Head of caudate nucleus (tissue), 42 donors: ENCODE measurements at regions not wholly inside any gene's neighbourhood (a gene's known extent, or its start where the extent isn't known, plus 50 kb on each side); places are given as distances from the start of the nearest gene placed in this dataset.
A peak's percentile ranks its signal among the peaks of the same experiment; 100 is the strongest.

ENCODE experiments used
- DNase-seq, 42 donors: peaks; one replicate each; pipeline versions ENCODE4 v3.0.0 to v3.0.0-alpha.2; 2020 to 2021; ENCODE audit warnings: mixed read lengths in 7 of 42
- intact Hi-C: fragments of 100-400 bp; cut with DNase I; formaldehyde crosslinking; loops from one replicate; pipeline ENCODE4 v1.15.0; 2022

GRCh38 chr17:72392056-72393010 is 271.5 kb downstream of the SOX9 start:
- intact Hi-C loops = no loop called here
- no peak for DNase-seq

- intact Hi-C loops = no loop called here
- DNase-seq = no peak
Observed at GRCh38 chr17:72393553-72393952, 272.7 kb downstream of the SOX9 start.

GRCh38 chr17:72394531-72394930 is 273.7 kb downstream of the SOX9 start:
- DNase-seq = no peak
- intact Hi-C loops = no loop called here

DNA sequence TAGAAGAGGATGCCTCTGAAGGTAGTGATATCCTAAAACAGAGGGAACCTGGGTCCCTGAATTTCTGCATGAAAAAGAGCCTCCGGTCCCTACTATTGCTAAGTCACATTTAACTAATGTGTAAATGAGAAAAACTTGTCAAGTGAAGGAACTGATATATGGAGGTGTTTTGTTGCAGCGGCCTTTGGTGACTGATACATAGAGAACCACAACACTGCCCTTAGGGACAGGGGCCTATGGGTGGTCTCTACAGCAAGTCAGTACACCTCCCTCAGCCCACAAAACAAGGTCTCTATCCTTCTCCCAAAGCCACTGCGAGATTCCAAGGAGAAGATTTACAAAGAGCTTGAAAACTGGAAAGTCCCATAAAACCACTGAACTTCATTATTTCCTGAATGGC is 275.3 kb downstream of the SOX9 start:
- intact Hi-C loops = no loop called here
- DNase-seq = no peak

DNA sequence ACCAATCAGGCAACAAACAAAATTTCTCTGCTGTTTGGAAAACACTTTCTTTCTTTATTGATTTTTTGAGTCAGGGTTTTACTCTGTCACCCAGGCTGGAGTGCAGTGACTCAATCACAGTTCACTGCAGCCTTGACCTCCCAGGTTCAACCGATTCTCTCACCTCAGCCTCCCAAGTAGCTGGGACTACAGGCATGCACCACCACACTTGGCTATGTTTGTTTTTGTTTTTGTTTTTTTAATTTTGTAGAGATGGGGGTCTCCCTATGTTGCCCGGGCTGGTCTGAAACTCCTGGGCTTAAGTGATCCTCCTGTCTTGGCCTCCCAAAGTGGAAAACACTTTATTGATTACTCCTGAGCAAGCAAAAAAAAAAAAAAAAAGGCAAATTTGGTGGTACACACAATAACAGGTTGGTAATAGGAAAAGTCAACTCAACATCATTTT is 276.4 kb downstream of the SOX9 start:
- no peak for DNase-seq
- intact Hi-C loops = no loop called here

- intact Hi-C loops = no loop called here
- no peak for DNase-seq
Observed at GRCh38 chr17:72397687-72398086, 276.9 kb downstream of the SOX9 start.

- no peak for DNase-seq
- intact Hi-C loops = no loop called here
Observed at GRCh38 chr17:72399023-72399607, 278.3 kb downstream of the SOX9 start.

- intact Hi-C loops = no loop called here
- no peak for DNase-seq
Observed at GRCh38 chr17:72399608-72400487, 279.0 kb downstream of the SOX9 start.

DNA sequence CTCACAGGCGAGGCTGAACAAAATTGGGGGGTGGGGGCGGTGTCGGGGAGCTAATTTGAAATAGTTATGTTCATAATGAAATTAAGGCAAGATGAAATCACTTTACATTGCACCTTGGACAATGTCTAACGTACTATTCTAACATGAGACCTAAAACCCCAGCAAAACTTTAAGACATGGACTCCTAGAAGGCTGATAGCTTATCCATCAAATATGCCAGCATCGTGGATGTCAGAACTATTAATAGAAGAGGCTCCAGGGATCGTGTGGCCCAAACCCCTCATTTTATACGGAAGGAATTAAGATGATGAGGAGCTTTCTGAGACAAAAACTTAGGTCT is 279.6 kb downstream of the SOX9 start:
- no peak for DNase-seq
- intact Hi-C loops = no loop called here

DNA sequence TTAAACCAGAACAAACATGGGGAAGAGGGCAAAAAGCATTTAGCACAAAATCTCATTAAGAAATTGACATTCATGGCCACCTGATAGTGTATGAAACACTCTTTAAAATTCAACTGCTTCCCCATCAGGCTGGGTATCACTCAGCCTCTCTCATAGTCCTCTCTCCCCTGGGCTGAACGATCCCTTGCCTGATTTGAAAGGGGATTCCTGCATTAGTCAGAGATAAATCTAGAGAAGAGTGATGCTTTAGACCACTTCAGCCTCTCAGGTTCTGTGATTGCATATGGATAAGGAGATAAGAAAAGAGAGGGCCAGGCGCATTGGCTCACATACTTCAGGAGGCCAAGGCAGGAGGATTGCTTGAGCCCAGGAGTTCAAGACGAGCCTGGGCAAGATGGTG is 280.0 kb downstream of the SOX9 start:
- intact Hi-C loops = no loop called here
- DNase-seq = no peak

DNA sequence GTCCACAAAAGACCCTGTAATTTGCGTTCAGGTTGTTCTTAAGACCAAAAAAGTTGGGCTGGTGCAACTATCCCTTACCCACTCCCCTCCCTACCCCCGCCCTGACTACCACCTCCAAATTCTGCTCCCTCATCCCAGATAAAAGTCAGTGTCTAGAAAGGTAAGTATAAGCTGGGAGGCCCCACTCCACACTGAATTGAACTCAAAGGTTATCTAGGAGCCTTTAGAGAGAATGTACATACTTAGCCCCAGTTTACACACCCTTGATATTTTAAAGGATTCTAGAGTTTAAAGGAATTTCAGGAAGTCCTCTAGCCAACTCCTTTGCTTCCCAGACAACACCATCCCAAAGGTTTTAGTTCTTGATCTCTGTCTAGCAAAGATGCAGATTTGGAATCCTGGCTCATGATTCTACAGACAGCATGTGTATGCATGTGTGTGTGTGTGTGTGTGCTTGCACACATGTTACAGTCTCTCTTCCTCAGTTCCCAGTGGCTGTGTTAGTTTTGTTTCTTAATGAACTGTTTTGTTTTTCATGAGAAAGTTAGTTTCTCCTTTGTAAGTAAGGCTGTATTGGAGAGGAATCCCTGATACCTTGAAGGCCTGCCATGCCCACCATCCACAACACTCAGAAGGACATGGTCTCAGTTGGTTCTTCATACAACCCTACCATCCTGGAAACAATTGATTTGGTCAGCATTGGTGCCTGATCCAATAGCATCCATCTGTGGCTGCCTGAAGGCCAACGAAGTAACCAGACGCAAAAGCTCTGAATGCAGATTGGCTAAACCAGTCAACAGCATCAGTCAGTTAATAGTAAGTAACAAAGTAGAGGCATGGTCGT is 281.3 kb downstream of the SOX9 start:
- DNase-seq = no peak
- intact Hi-C loops = no loop called here

- intact Hi-C loops = no loop called here
- no peak for DNase-seq
Observed at GRCh38 chr17:72402727-72403210, 281.9 kb downstream of the SOX9 start.

DNA sequence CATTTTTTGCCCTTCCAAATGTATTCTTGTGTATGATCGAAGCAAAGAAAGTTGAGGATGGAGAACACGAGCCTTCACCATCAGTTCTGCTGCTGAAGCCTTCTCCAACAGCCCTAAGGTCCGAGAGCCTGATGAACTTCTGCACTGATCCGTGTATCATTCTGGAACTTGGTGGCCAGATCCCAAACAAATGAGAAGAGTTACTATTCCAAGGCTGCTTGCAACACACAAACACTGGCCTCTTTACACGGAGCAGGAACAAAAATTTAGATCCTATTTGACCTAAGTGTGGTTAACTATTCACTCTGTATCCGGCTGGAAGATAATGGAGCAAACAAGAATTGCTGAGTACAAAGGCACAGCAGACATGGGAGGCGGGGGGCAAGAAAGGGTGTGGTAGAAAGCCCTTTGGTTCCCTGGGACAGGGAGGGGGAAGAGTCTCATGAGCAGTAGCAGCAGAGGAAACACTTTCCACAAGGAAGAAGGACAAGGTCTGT is 282.9 kb downstream of the SOX9 start:
- no peak for DNase-seq
- intact Hi-C loops = no loop called here

GRCh38 chr17:72404872-72405271 is 284.1 kb downstream of the SOX9 start:
- DNase-seq = peak in 7 of 42 donors; percentile 18 to 59 (median 24)
- intact Hi-C loops = no loop called here

GRCh38 chr17:72405662-72406230 is 284.9 kb downstream of the SOX9 start:
- peak in 11 of 42 donors; percentile 16 to 60 (median 44) for DNase-seq
- intact Hi-C loops = no loop called here

DNA sequence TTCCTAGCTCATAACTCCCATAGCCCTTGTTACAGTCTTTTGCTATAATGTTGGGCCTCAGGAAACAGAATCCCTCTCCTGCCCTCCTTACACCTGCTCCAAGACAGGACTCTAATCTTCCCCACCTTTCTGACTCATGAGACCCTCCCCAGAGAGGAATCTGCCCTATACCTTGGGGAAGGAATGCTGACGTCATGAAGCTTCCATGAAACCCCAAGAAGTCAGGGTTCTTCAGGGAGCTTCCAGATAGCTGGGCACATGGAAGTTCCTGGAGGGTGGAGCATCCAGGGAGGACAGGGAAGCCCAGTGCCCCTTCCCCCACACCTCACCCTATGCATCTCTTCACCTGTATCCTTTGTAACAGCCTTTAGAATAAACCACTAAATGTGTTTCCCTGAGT is 285.7 kb downstream of the SOX9 start:
- DNase-seq = no peak
- intact Hi-C loops = no loop called here

GRCh38 chr17:72407336-72407909 is 286.6 kb downstream of the SOX9 start:
- intact Hi-C loops = no loop called here
- peak in 41 of 42 donors; percentile 39 to 91 (median 68) for DNase-seq

DNA sequence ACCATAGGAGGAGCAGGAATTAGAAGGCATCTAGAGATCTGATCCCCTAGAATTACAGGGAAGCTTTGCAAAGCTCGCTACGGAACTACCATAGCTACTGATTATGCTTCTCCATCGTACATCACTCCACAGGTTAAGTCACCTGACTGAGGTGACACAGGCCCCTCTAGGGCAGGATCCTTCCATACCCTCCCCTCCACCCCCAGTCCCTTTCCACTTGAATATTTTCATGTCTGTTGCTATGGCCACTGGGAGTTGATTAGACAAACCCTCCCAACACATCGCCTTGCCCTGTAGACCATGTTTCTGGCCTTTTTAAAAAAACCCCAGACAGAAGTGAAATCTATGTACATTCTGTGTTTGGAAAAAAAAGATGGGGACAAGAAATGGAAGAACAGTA is 287.1 kb downstream of the SOX9 start:
- DNase-seq = no peak

More for the DNA sequence above, 287.1 kb downstream of the SOX9 start:
- intact Hi-C loops = no loop called here
